ENCODE measurements at regions not wholly inside any gene's neighbourhood (a gene's known extent, or its start where the extent isn't known, plus 50 kb on each side); places are given as distances from the start of the nearest gene placed in this dataset.

GRCh38 chr18:27762054-27762453 lies 414.9 kb downstream of the CDH2 start:
- DNase-seq (ENCODE audit: low spot score), result no peak

DNA sequence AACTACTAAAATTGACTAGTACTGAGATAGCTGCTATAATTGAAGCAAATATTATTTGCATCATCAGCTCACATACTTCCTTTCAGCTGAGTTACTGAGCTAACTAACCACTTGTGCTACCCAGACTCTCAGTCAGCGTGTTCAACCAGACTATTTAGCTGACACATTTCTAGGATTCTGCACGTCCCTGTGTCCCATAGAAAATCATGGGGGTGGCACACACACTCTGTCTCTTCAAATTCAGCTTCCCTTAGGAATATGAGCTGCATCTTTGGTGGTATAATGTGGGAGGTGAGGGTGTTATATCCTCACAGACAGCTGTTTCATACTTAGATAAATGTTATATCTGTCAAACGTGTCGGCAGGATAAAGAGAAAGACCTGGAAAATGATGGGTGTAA lies 424.0 kb downstream of the CDH2 start:
- DNase-seq (ENCODE audit: low spot score), result peak; percentile 7

DNA sequence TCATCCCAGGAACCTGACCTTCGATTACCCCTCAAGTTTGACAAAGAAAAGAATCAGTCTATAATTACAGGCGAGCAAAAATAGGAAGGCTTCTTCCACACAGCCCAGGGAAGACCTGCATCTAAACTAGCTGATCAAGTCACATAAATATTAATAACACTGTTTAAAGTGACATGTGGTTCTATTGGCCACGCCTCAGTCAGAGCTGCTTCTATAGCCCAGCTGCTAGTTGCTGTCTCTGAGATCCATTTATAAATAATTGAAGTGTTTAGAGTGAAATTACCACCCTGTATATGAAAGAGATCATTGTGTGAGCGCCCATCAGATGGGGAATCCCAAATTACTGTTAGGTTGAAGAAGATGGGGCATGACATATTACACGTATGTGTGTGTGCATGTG lies 426.0 kb downstream of the CDH2 start:
- DNase-seq (ENCODE audit: low spot score), result no peak

DNA sequence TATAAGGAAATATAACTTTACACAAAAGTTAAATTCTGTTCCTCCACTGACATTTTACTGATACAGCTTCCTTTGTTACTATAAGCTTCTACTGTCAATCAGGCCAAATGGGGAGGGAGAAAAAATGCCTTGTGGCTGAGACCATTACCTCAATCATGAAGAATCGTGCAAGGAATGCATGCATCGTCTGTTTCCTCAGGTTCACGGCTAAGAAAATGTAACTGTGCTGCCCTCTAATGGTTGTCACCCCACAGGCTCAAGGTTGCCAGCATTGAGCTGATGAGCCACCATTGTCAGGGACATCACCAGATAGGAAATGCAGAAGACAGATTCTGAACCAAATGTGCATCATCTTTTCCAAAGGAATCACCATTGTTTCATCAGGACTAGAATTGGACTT lies 426.9 kb downstream of the CDH2 start:
- peak; percentile 22 for DNase-seq (ENCODE audit: low spot score)

- DNase-seq (ENCODE audit: low spot score), result no peak
These were observed 427.7 kb downstream of the CDH2 start for GRCh38 chr18:27749194-27749593.

- DNase-seq (ENCODE audit: low spot score), result no peak
These were observed 430.7 kb downstream of the CDH2 start for GRCh38 chr18:27746241-27746640.

- no peak for DNase-seq (ENCODE audit: low spot score)
These were observed 441.8 kb downstream of the CDH2 start for GRCh38 chr18:27735117-27735516.

DNA sequence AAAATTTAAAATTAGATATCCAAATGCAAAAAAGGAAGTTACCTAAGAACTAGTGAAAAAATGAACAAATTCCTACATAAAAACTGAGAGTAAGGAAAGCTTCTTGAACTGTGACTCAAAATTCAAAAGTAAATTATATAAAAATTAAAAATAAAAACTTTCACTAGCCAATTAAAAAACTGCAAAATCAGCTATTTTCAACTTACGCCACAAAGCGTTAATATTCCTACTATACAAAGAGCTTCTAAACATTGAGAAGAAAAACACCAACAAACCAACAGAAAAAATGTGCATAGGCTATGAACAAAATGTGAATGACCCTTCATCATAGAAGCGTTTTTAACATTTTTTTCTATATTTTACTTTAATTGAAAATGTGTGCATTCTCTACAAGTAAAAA lies 445.7 kb downstream of the CDH2 start:
- no peak for DNase-seq (ENCODE audit: low spot score)

- no peak for DNase-seq (ENCODE audit: low spot score)
These were observed 448.3 kb downstream of the CDH2 start for GRCh38 chr18:27728659-27729058.

GRCh38 chr18:27724362-27724761 lies 452.6 kb downstream of the CDH2 start:
- no peak for DNase-seq (ENCODE audit: low spot score)

DNA sequence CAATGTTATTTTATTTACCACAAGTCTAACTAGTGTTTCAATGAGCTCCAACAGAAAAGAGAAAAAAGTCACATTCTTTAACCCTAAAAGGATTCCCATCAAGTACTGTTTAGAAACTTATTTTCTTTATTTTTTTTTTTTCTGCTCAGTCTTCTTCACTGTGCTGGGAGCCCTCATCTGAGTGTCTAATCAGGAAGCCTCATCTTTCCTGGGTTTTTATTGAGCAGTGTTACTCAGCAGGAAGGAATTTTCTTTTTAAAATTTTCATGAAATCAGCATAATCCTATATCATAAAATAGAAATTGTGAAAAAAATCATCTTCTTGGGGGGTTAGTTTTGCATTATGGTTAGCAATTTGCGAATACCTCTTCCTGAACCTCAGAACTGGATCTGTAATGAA lies 453.8 kb downstream of the CDH2 start:
- no peak for DNase-seq (ENCODE audit: low spot score)

GRCh38 chr18:27719680-27720079 lies 457.2 kb downstream of the CDH2 start:
- DNase-seq (ENCODE audit: low spot score), result no peak

DNA sequence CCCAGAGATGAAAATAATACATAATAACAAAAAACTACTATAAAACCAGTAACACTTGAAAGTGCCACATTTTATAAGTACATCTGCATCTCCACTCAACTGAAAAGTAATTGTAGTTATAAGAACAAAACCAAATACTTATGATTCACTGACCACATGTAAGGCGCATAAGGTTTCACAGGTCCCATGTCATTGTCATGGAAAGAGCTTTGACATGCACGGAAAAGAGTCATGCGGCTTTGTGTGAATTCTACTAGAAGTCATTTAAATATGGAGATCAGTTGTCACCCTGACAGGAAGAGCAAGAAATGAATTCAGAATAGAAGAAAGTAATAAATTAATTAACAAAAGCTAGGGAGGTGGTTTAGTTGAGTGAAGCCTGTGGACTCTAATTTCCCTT lies 459.1 kb downstream of the CDH2 start:
- no peak for DNase-seq (ENCODE audit: low spot score)

GRCh38 chr18:27717250-27717649 lies 459.7 kb downstream of the CDH2 start:
- DNase-seq (ENCODE audit: low spot score), result no peak

DNA sequence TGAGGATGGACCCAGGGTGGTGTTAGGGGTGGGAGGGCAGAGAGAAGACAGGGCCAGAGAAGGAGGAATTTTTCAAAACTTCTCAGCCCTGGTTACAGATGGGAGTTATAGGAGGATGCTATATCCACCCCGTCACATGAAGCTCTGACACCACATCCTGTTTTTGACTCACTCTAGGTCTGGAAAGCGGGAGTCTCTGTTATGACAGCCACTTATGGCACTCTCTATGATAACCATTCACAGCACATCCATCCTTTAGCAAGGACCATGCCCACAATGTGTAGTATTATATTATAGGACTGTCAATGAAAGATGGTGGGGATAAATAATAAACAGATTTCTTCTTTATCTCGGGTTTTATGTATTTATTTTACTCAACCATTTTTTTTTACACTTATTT lies 461.2 kb downstream of the CDH2 start:
- DNase-seq (ENCODE audit: low spot score), result no peak

GRCh38 chr18:27713738-27714095 lies 463.2 kb downstream of the CDH2 start:
- no peak for DNase-seq (ENCODE audit: low spot score)

DNA sequence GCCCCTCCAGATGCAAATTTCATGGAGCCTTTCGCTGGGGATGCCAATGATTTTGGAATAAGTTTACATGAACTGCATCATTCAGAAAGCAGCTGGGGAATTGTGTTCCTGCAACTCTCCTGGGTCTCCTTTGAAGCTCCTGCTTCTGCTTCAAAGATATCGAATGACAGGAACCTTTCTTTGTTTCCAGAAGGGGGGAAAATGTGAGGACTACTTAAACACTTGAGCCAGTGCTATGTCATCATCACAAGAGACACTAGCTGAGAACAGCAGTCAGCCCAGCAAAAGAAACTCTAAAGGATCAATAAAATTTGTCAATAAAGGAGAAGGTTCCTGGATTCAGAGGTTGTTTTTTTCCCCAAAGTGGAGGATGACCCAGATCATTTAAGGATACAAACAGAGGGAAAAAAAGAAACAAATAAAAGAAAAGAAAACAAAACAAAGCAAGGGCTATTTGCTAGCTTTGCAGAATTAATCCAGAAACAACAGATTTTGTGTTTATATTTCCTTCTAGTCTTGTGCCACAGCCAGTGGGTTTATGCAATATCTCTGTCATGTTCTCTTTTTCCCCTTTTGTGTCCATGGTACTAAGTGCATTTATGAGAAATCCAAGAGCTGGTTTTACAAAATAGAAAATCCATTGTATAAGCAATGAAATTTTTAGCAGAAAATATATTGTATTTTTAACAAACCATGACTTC lies 463.7 kb downstream of the CDH2 start:
- no peak for DNase-seq (ENCODE audit: low spot score)

GRCh38 chr18:27712066-27712465 lies 464.9 kb downstream of the CDH2 start:
- DNase-seq (ENCODE audit: low spot score), result no peak

- no peak for DNase-seq (ENCODE audit: low spot score)
These were observed 465.5 kb downstream of the CDH2 start for GRCh38 chr18:27711382-27711781.

DNA sequence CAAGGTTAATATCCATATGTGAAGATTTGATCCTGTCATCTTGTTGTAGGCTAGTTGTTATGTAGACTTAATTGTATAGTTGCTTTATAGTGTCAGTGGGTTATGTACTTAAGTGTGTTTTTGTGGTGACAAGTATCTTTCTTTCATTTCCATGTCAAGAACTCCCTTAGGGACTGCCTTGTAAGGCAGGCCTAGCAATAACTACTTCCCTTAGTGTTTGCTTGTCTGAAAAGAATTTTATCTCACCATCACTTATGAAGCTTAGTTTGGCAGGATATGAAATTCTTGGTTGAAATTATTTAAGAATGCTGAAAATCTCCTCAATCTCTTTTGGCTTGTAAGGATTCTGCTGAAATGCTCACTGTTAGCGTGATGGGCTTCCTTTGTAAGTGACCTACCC lies 467.6 kb downstream of the CDH2 start:
- no peak for DNase-seq (ENCODE audit: low spot score)

DNA sequence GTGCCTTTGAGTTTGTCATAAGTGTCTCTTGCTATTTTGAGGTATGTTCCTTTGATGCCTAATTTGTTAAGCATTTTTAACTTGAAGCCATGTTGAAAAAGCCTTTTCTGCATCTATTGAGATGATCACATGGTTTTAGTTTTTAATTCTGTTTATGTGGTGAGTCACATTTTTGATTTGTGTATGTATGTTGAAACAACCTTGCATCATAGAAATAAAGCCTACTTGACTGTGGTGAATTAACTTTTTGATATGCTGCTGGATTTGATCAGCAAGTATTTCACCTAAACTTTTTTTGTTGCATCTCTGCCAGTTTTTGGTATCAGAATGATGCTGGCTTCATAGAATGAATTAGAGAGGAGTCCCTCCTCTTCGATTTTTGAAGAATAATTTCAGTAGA lies 469.7 kb downstream of the CDH2 start:
- DNase-seq (ENCODE audit: low spot score), result no peak

DNA sequence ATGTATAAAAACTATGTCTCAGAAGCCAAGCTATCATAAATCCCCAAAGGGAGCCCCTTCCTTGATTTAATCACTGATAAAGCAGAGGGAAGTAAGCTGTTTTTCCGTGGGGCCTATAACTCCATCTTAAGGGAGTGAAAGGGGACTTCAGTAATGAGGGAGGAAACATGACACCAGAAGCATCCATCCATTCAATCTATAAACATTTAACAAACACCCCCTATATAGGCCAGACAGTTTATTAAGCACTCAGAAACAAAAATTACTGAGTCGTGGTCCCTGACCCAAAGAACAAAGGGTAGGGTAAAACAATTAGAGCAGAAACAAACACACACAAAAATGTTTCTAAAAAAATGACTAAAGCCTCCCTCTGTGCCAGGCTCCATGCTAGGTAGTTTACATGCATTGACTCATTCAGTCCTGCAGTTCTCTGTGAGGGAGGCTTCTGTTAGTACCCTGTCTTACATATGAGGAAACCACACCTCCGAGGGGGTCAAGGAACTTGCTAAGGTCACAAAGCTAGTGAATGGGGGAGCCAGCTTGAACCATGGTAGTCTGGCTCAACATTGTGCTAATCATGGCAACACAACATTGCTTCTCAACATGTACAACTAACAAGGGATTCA lies 472.1 kb downstream of the CDH2 start:
- no peak for DNase-seq (ENCODE audit: low spot score)

DNA sequence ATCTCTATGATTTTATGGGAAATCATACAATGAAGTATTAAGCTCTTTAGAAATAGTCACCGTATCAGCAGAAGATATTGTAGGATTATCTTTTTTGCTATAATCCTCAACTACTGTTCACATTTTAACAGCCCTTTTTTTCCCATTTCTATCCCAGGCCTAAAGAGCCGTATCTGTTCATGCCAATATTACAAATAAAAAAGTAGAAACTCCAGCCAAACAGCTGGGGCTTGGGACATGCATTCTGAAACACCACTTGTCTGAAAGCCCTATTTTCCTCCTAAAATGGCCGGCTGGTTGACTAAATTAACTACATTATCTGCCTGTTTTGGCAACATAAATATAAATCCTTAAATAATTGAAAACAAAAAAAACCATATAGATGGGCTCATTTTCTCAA lies 477.8 kb downstream of the CDH2 start:
- no peak for DNase-seq (ENCODE audit: low spot score)

DNA sequence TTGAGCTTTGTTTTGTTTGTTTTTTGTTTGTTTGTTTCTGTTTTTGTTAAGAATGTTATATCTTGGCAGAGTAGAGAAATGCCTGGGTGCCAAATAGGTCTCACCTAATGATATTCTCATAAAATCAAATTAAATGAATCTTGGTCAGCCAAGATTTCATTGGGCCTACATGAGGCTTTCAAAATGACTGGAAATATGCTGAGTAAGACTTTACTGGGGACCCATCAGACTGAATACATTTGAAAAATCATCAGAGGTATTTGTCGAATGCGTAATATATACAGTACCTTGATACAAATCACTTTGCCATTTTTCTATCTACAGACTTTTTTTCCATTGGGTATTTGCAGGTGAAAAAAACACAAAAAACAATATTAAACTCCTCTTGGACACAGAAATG lies 480.8 kb downstream of the CDH2 start:
- no peak for DNase-seq (ENCODE audit: low spot score)

Measured in putamen (tissue), 1 donor.